Osteocyte (in vitro differentiated cells): ENCODE measurements at regions not wholly inside any gene's neighbourhood (a gene's known extent, or its start where the extent isn't known, plus 50 kb on each side); places are given as distances from the start of the nearest gene placed in this dataset.
"Not testable (repeated sequence)": the region's sequence is repeated elsewhere in the genome, so short reads cannot be mapped to it uniquely, and the experiment has no call there.

Experiments
- DNase-seq: peaks from one replicate; pipeline ENCODE4 v3.0.0; 2021; ENCODE audit warnings: mixed read lengths; ENCODE audit not compliant: unreplicated experiment; ENCODE audit errors: extremely low spot score
- H3K27ac Mint-ChIP-seq: one replicate; pipeline ENCODE4 v1.8.0; 2021; ENCODE audit warnings: mild to moderate bottlenecking, mixed read lengths; ENCODE audit not compliant: unreplicated experiment
- H3K27me3 Mint-ChIP-seq: one replicate; pipeline ENCODE4 v1.8.0; 2021; ENCODE audit warnings: mixed read lengths; ENCODE audit not compliant: unreplicated experiment
- H3K36me3 Mint-ChIP-seq: one replicate; pipeline ENCODE4 v1.8.0; 2021; ENCODE audit warnings: mixed read lengths; ENCODE audit not compliant: unreplicated experiment
- H3K4me1 Mint-ChIP-seq: one replicate; pipeline ENCODE4 v1.8.0; 2021; ENCODE audit warnings: mixed read lengths; ENCODE audit not compliant: unreplicated experiment
- H3K4me3 Mint-ChIP-seq: one replicate; pipeline ENCODE4 v1.8.0; 2021; ENCODE audit warnings: mild to moderate bottlenecking, moderate library complexity, mixed read lengths; ENCODE audit not compliant: unreplicated experiment
- H3K9me3 Mint-ChIP-seq: one replicate; pipeline ENCODE4 v1.8.0; 2021; ENCODE audit warnings: mixed read lengths; ENCODE audit not compliant: unreplicated experiment
- CTCF ChIP-seq: fragments of 200-600 bp; sonication (generic); IDR thresholded peaks from 2 replicates; pipeline ENCODE4 v1.5.0; 2021; ENCODE audit warnings: antibody characterized with exemption, mild to moderate bottlenecking, moderate library complexity

- TF ChIP-seq CTCF = no peak
- Mint-ChIP-seq H3K9me3 (no peaks in the 10 kb centered on the region), H3K27me3 (peaks cover 27% of the 10 kb centered on the region), H3K36me3 (no peaks in the 10 kb centered on the region), H3K4me1 (no peaks in the 10 kb centered on the region), H3K4me3 (no peak overlapping the region), H3K27ac (no peak overlapping the region)
- no peak for DNase-seq
Observed at GRCh38 chr2:209305746-209306196, 118.1 kb upstream of the MAP2 start.

GRCh38 chr2:209307161-209308001 is 116.5 kb upstream of the MAP2 start:
- no peaks in the 10 kb centered on the region for H3K4me1 Mint-ChIP-seq
- H3K27me3 Mint-ChIP-seq = peaks cover 18% of the 10 kb centered on the region
- H3K36me3 Mint-ChIP-seq = no peaks in the 10 kb centered on the region
- no peak overlapping the region for H3K4me3 Mint-ChIP-seq
- H3K9me3 Mint-ChIP-seq = no peaks in the 10 kb centered on the region
- TF ChIP-seq CTCF = no peak
- DNase-seq = no peak
- H3K27ac Mint-ChIP-seq = no peak overlapping the region

- no peak for TF ChIP-seq CTCF
- Mint-ChIP-seq H3K4me3 (no peak overlapping the region), H3K27me3 (peaks cover 12% of the 10 kb centered on the region), H3K4me1 (no peaks in the 10 kb centered on the region), H3K27ac (no peak overlapping the region), H3K9me3 (no peaks in the 10 kb centered on the region), H3K36me3 (no peaks in the 10 kb centered on the region)
- no peak for DNase-seq
Observed at GRCh38 chr2:209308415-209308814, 115.4 kb upstream of the MAP2 start.

GRCh38 chr2:209311948-209312347 is 111.9 kb upstream of the MAP2 start:
- no peak for TF ChIP-seq CTCF
- Mint-ChIP-seq H3K27ac (no peak overlapping the region), H3K27me3 (peaks cover 6% of the 10 kb centered on the region)

GRCh38 chr2:209312450-209312849 is 111.4 kb upstream of the MAP2 start:
- H3K4me3 Mint-ChIP-seq, H3K27ac Mint-ChIP-seq, H3K4me1 Mint-ChIP-seq, DNase-seq, H3K9me3 Mint-ChIP-seq, H3K36me3 Mint-ChIP-seq, H3K27me3 Mint-ChIP-seq: not testable (repeated sequence)

More at GRCh38 chr2:209311948-209312347, 111.9 kb upstream of the MAP2 start:
- Mint-ChIP-seq H3K4me3 (no peak overlapping the region), H3K4me1 (no peaks in the 10 kb centered on the region), H3K36me3 (no peaks in the 10 kb centered on the region), H3K9me3 (no peaks in the 10 kb centered on the region)
- DNase-seq = no peak
